ENCODE measurements at regions not wholly inside any gene's neighbourhood (a gene's known extent, or its start where the extent isn't known, plus 50 kb on each side); places are given as distances from the start of the nearest gene placed in this dataset.
"Not testable (repeated sequence)": the region's sequence is repeated elsewhere in the genome, so short reads cannot be mapped to it uniquely, and the experiment has no call there.

- Histone ChIP-seq H3K4me1 (ENCODE audit: control insufficient read depth, insufficient read depth, low read length, poor library complexity, severe bottlenecking) (peaks cover 4% of the 10 kb centered on the region), H3K9me3 (ENCODE audit: control insufficient read depth, low read length) (no peaks in the 10 kb centered on the region), H3K27ac (ENCODE audit: low read depth, low read length, severe bottlenecking) (no peak overlapping the region), H3K4me3 (ENCODE audit: extremely low read depth, insufficient read depth, low read length, poor library complexity, severe bottlenecking) (no peak overlapping the region), H3K36me3 (ENCODE audit: control insufficient read depth, insufficient read depth, low read length) (no peaks in the 10 kb centered on the region)
These were observed 463.7 kb downstream of the TMEM232 start for GRCh38 chr5:110262749-110263148.

GRCh38 chr5:110264661-110265060, 461.8 kb downstream of the TMEM232 start:
- 82% methylated on average over 1 of the region's 1 CpG; no CpG with 5 or more reads in 1 of the 2 experiments for WGBS, 2 experiments (ENCODE audit: insufficient coverage in 2 of 2)
- H3K27ac ChIP-seq (ENCODE audit: low read depth, low read length, severe bottlenecking): no peak overlapping the region
- no peaks in the 10 kb centered on the region for H3K36me3 ChIP-seq (ENCODE audit: control insufficient read depth, insufficient read depth, low read length)
- no peaks in the 10 kb centered on the region for H3K4me1 ChIP-seq (ENCODE audit: control insufficient read depth, insufficient read depth, low read length, poor library complexity, severe bottlenecking)
- no peaks in the 10 kb centered on the region for H3K9me3 ChIP-seq (ENCODE audit: control insufficient read depth, low read length)
- no peak overlapping the region for H3K4me3 ChIP-seq (ENCODE audit: extremely low read depth, insufficient read depth, low read length, poor library complexity, severe bottlenecking)

GRCh38 chr5:110265162-110265561, 461.3 kb downstream of the TMEM232 start:
- Histone ChIP-seq H3K9me3 (ENCODE audit: control insufficient read depth, low read length) (no peaks in the 10 kb centered on the region), H3K27ac (ENCODE audit: low read depth, low read length, severe bottlenecking) (no peak overlapping the region), H3K4me3 (ENCODE audit: extremely low read depth, insufficient read depth, low read length, poor library complexity, severe bottlenecking) (no peak overlapping the region), H3K4me1 (ENCODE audit: control insufficient read depth, insufficient read depth, low read length, poor library complexity, severe bottlenecking) (no peaks in the 10 kb centered on the region), H3K36me3 (ENCODE audit: control insufficient read depth, insufficient read depth, low read length) (no peaks in the 10 kb centered on the region)
- WGBS, 2 experiments (ENCODE audit: insufficient coverage in 2 of 2): 100% methylated on average over 1 of the region's 2 CpGs

GRCh38 chr5:110267714-110268113, 458.8 kb downstream of the TMEM232 start:
- Histone ChIP-seq H3K27ac (ENCODE audit: low read depth, low read length, severe bottlenecking) (no peak overlapping the region), H3K36me3 (ENCODE audit: control insufficient read depth, insufficient read depth, low read length) (no peaks in the 10 kb centered on the region), H3K4me1 (ENCODE audit: control insufficient read depth, insufficient read depth, low read length, poor library complexity, severe bottlenecking) (no peaks in the 10 kb centered on the region), H3K9me3 (ENCODE audit: control insufficient read depth, low read length) (no peaks in the 10 kb centered on the region), H3K4me3 (ENCODE audit: extremely low read depth, insufficient read depth, low read length, poor library complexity, severe bottlenecking) (no peak overlapping the region)
- WGBS, 2 experiments (ENCODE audit: insufficient coverage in 2 of 2): 90 to 95% methylated on average over 7 to 8 of the region's 9 CpGs

- Histone ChIP-seq H3K36me3 (ENCODE audit: control insufficient read depth, insufficient read depth, low read length) (no peaks in the 10 kb centered on the region), H3K4me3 (ENCODE audit: extremely low read depth, insufficient read depth, low read length, poor library complexity, severe bottlenecking) (no peak overlapping the region), H3K9me3 (ENCODE audit: control insufficient read depth, low read length) (no peaks in the 10 kb centered on the region), H3K4me1 (ENCODE audit: control insufficient read depth, insufficient read depth, low read length, poor library complexity, severe bottlenecking) (no peaks in the 10 kb centered on the region), H3K27ac (ENCODE audit: low read depth, low read length, severe bottlenecking) (no peak overlapping the region)
These were observed 458.2 kb downstream of the TMEM232 start for GRCh38 chr5:110268283-110268682.

- H3K4me3 ChIP-seq (ENCODE audit: extremely low read depth, insufficient read depth, low read length, poor library complexity, severe bottlenecking): no peak overlapping the region
- no peaks in the 10 kb centered on the region for H3K36me3 ChIP-seq (ENCODE audit: control insufficient read depth, insufficient read depth, low read length)
- H3K27ac ChIP-seq (ENCODE audit: low read depth, low read length, severe bottlenecking): no peak overlapping the region
- H3K4me1 ChIP-seq (ENCODE audit: control insufficient read depth, insufficient read depth, low read length, poor library complexity, severe bottlenecking): no peaks in the 10 kb centered on the region
- WGBS, 2 experiments (ENCODE audit: insufficient coverage in 2 of 2): 57% methylated on average over 1 of the region's 1 CpG; no CpG with 5 or more reads in 1 of the 2 experiments
- no peaks in the 10 kb centered on the region for H3K9me3 ChIP-seq (ENCODE audit: control insufficient read depth, low read length)
These were observed 457.5 kb downstream of the TMEM232 start for GRCh38 chr5:110268985-110269384.

- Histone ChIP-seq H3K9me3 (ENCODE audit: control insufficient read depth, low read length) (no peaks in the 10 kb centered on the region), H3K4me3 (ENCODE audit: extremely low read depth, insufficient read depth, low read length, poor library complexity, severe bottlenecking) (no peak overlapping the region), H3K36me3 (ENCODE audit: control insufficient read depth, insufficient read depth, low read length) (no peaks in the 10 kb centered on the region), H3K4me1 (ENCODE audit: control insufficient read depth, insufficient read depth, low read length, poor library complexity, severe bottlenecking) (no peaks in the 10 kb centered on the region), H3K27ac (ENCODE audit: low read depth, low read length, severe bottlenecking) (no peak overlapping the region)
- 90 to 100% methylated on average over 2 of the region's 3 CpGs for WGBS, 2 experiments (ENCODE audit: insufficient coverage in 2 of 2)
These were observed 456.9 kb downstream of the TMEM232 start for GRCh38 chr5:110269478-110270142.

- no peak overlapping the region for H3K4me3 ChIP-seq (ENCODE audit: extremely low read depth, insufficient read depth, low read length, poor library complexity, severe bottlenecking)
- H3K27ac ChIP-seq (ENCODE audit: low read depth, low read length, severe bottlenecking): no peak overlapping the region
- H3K9me3 ChIP-seq (ENCODE audit: control insufficient read depth, low read length): no peaks in the 10 kb centered on the region
- no peaks in the 10 kb centered on the region for H3K4me1 ChIP-seq (ENCODE audit: control insufficient read depth, insufficient read depth, low read length, poor library complexity, severe bottlenecking)
- 100% methylated on average over 1 of the region's 2 CpGs; no CpG with 5 or more reads in 1 of the 2 experiments for WGBS, 2 experiments (ENCODE audit: insufficient coverage in 2 of 2)
- no peaks in the 10 kb centered on the region for H3K36me3 ChIP-seq (ENCODE audit: control insufficient read depth, insufficient read depth, low read length)
These were observed 450.6 kb downstream of the TMEM232 start for GRCh38 chr5:110275878-110276277.

- H3K27ac ChIP-seq (ENCODE audit: low read depth, low read length, severe bottlenecking); H3K36me3 ChIP-seq (ENCODE audit: control insufficient read depth, insufficient read depth, low read length): not testable (repeated sequence)
- WGBS, 2 experiments (ENCODE audit: insufficient coverage in 2 of 2): no CpG with 5 or more reads among the region's 1 CpG
These were observed 448.0 kb downstream of the TMEM232 start for GRCh38 chr5:110278449-110278848.

GRCh38 chr5:110284121-110284520, 442.4 kb downstream of the TMEM232 start:
- WGBS, 2 experiments (ENCODE audit: insufficient coverage in 2 of 2): 93 to 97% methylated on average over 6 of the region's 8 CpGs

More at GRCh38 chr5:110278449-110278848, 448.0 kb downstream of the TMEM232 start:
- not testable (repeated sequence) for H3K4me3 ChIP-seq (ENCODE audit: extremely low read depth, insufficient read depth, low read length, poor library complexity, severe bottlenecking); H3K9me3 ChIP-seq (ENCODE audit: control insufficient read depth, low read length); H3K4me1 ChIP-seq (ENCODE audit: control insufficient read depth, insufficient read depth, low read length, poor library complexity, severe bottlenecking)

GRCh38 chr5:110288766-110289511, 437.5 kb downstream of the TMEM232 start:
- WGBS, 2 experiments (ENCODE audit: insufficient coverage in 2 of 2): 77 to 92% methylated on average over 1 to 2 of the region's 3 CpGs
- no peak overlapping the region for H3K4me3 ChIP-seq (ENCODE audit: extremely low read depth, insufficient read depth, low read length, poor library complexity, severe bottlenecking)
- H3K9me3 ChIP-seq (ENCODE audit: control insufficient read depth, low read length): peaks cover 15% of the 10 kb centered on the region
- H3K27ac ChIP-seq (ENCODE audit: low read depth, low read length, severe bottlenecking): no peak overlapping the region
- no peaks in the 10 kb centered on the region for H3K4me1 ChIP-seq (ENCODE audit: control insufficient read depth, insufficient read depth, low read length, poor library complexity, severe bottlenecking)
- H3K36me3 ChIP-seq (ENCODE audit: control insufficient read depth, insufficient read depth, low read length): no peaks in the 10 kb centered on the region

More at GRCh38 chr5:110284121-110284520, 442.4 kb downstream of the TMEM232 start:
- H3K36me3 ChIP-seq (ENCODE audit: control insufficient read depth, insufficient read depth, low read length); H3K4me3 ChIP-seq (ENCODE audit: extremely low read depth, insufficient read depth, low read length, poor library complexity, severe bottlenecking); H3K27ac ChIP-seq (ENCODE audit: low read depth, low read length, severe bottlenecking); H3K4me1 ChIP-seq (ENCODE audit: control insufficient read depth, insufficient read depth, low read length, poor library complexity, severe bottlenecking): not testable (repeated sequence)
- H3K9me3 ChIP-seq (ENCODE audit: control insufficient read depth, low read length): peaks cover 15% of the 10 kb centered on the region
